ENCODE measurements at regions not wholly inside any gene's neighbourhood (a gene's known extent, or its start where the extent isn't known, plus 50 kb on each side); places are given as distances from the start of the nearest gene placed in this dataset.

DNA sequence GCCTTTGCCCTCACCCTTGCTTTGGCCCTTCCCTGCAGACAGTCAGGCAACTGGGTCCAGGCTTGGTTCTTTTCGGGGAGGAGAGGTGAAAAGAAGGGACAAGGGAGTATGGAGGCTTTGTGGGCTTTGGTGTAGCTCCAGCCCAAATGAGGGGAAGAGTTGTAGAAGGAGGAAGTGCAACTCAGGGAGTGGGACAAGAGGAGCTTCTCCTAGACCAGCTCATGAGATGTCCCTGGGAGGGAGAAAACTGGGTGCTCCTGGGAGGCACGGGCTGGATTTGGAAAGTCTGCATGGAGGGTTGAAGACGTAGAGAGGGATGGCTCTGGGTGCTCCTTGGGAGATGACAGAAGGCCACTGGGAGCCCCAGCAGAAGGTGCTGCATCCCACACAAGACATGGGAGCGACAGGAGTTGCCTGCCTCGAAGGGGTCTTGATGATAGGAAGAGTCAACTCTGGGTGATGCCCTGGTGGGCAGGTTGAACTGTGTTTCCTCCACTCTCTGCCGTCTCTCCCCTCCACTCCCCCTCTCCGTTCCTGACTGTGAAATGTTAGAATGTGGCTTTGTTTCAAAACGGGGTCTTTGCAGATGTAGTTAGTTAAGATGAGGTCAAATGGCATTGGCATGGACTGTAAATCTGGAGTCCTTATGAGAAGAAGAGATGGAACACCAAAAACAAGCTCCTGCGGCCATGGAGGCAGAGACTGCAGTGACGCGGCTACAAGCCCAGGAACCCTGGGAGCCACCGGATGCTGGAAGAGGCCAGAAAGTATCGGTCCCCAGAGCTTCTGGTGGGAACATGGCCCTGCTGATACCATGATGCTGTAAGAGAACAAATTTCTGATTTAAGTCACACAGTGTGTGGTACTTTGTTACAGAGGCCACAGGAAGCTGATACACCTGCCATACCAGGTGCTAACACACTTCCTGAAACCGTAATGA is 298.5 kb downstream of the GLRX3 start:
- no peak for DNase-seq
- Histone ChIP-seq H3K9me3 (peaks cover 0 to 6% (median 0%) of the 10 kb centered on the region in 8 donors), H3K36me3 (no peaks in the 10 kb centered on the region), H3K27ac (no peak overlapping the region), H3K4me3 (no peak overlapping the region), H3K4me1 (no peaks in the 10 kb centered on the region), H3K27me3 (replicated peaks in 1 of 7) (no peaks in the 10 kb centered on the region)
- intact Hi-C loops (cut with DNase I; ENCODE audit: low total_unique reads) = no loop called here
- TF ChIP-seq, protein P1, sequence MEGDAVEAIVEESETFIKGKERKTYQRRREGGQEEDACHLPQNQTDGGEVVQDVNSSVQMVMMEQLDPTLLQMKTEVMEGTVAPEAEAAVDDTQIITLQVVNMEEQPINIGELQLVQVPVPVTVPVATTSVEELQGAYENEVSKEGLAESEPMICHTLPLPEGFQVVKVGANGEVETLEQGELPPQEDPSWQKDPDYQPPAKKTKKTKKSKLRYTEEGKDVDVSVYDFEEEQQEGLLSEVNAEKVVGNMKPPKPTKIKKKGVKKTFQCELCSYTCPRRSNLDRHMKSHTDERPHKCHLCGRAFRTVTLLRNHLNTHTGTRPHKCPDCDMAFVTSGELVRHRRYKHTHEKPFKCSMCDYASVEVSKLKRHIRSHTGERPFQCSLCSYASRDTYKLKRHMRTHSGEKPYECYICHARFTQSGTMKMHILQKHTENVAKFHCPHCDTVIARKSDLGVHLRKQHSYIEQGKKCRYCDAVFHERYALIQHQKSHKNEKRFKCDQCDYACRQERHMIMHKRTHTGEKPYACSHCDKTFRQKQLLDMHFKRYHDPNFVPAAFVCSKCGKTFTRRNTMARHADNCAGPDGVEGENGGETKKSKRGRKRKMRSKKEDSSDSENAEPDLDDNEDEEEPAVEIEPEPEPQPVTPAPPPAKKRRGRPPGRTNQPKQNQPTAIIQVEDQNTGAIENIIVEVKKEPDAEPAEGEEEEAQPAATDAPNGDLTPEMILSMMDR (IDR thresholded peaks at IDR 0.05 in 8 of 11, conservative IDR thresholded peaks at IDR 0.05 in 3 of 11) = no peak
- no peak for TF ChIP-seq POLR2A (IDR thresholded peaks at IDR 0.05)
- TF ChIP-seq POLR2AphosphoS5 (IDR thresholded peaks at IDR 0.05) = no peak
- 76 to 85% (median 78%) methylated on average over 12 to 14 of the region's 14 CpGs for WGBS, 5 donors

DNA sequence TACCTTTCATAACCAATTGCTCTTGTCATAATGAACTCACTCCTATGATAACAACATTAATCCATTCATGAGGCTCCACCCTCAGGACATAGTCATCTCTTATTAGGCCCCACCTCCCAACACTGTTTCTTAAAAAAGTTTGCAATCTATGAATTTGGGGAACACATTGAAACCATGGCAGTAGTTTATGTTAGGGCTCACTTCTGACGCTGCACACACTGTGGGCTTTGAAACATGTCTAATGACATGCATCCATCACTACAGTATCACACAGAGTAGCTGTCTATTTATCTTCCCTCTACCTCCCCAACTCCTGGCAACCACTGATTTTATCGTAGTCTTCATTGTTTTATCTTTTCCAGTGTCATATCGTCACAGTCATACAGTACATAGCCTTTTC is 299.8 kb downstream of the GLRX3 start:
- Histone ChIP-seq H3K36me3 (no peaks in the 10 kb centered on the region), H3K4me3 (no peak overlapping the region), H3K27ac (no peak overlapping the region), H3K27me3 (replicated peaks in 1 of 7) (peaks cover 0 to 2% (median 0%) of the 10 kb centered on the region in 7 donors), H3K4me1 (no peaks in the 10 kb centered on the region), H3K9me3 (peaks cover 0 to 6% (median 0%) of the 10 kb centered on the region in 8 donors)
- intact Hi-C loops (cut with DNase I; ENCODE audit: low total_unique reads) = no loop called here
- 78 to 92% (median 84%) methylated on average over 3 of the region's 3 CpGs for WGBS, 5 donors
- TF ChIP-seq, protein P1 (IDR thresholded peaks at IDR 0.05 in 8 of 11, conservative IDR thresholded peaks at IDR 0.05 in 3 of 11) = no peak
- TF ChIP-seq POLR2AphosphoS5 (IDR thresholded peaks at IDR 0.05) (no peak), POLR2A (IDR thresholded peaks at IDR 0.05) (no peak)
- DNase-seq = no peak

DNA sequence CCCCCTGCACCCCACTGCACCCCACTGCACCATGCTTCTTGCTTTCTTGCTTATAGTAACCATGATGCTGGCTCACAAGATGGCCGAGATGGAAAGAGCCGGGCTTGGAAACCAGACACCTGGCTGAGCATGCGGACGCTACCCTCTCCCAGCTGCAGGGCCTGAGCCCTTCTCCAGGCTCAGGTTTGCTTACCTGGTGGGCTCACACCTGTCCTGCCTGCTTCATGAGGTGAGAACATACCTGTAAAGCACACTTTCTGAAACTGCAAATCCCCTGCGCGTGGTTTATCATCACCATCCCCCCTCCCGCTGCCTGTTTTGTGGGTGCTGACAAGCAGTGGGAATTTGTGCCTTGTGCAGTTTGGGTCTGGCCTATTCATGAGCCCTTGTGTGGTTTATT is 302.7 kb downstream of the GLRX3 start:
- no peaks in the 10 kb centered on the region for H3K36me3 ChIP-seq
- no peaks in the 10 kb centered on the region for H3K4me1 ChIP-seq
- 92 to 95% (median 94%) methylated on average over 7 of the region's 7 CpGs for WGBS, 5 donors
- peaks cover 0 to 4% (median 0%) of the 10 kb centered on the region in 7 donors for H3K27me3 ChIP-seq (replicated peaks in 1 of 7)
- TF ChIP-seq POLR2A (IDR thresholded peaks at IDR 0.05) (no peak), POLR2AphosphoS5 (IDR thresholded peaks at IDR 0.05) (no peak)
- TF ChIP-seq, protein P1 (IDR thresholded peaks at IDR 0.05 in 8 of 11, conservative IDR thresholded peaks at IDR 0.05 in 3 of 11) = no peak
- no peak overlapping the region for H3K27ac ChIP-seq
- H3K9me3 ChIP-seq = peaks cover 0 to 6% (median 0%) of the 10 kb centered on the region in 8 donors
- intact Hi-C loops (cut with DNase I; ENCODE audit: low total_unique reads) = no loop called here
- H3K4me3 ChIP-seq = no peak overlapping the region
- no peak for DNase-seq

DNA sequence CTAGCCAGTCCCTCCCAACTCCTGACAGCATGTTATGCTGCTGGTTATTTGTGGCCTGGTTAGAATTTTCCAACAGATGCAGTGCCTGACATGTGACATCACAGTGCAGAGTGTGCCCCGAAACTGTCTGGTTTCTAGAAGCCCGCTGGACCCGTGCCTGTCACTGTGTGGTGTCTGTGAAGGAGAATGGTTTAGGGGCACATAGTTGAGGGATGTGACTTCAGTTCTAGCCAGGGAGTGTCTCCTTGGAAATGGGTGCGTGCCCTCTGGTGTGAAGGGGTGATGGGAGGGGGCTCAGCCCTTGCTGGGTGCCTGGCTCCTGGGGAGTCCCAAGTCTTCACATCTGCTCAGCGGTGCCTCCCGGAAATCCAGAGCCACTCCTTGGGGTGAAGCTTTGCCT is 303.6 kb downstream of the GLRX3 start:
- Histone ChIP-seq H3K4me3 (no peak overlapping the region), H3K36me3 (no peaks in the 10 kb centered on the region), H3K4me1 (no peaks in the 10 kb centered on the region), H3K9me3 (peaks cover 0 to 1% (median 0%) of the 10 kb centered on the region in 8 donors), H3K27me3 (replicated peaks in 1 of 7) (peaks cover 0 to 4% (median 0%) of the 10 kb centered on the region in 7 donors), H3K27ac (no peak overlapping the region)
- TF ChIP-seq POLR2A (IDR thresholded peaks at IDR 0.05) (no peak), POLR2AphosphoS5 (IDR thresholded peaks at IDR 0.05) (no peak)
- TF ChIP-seq, protein P1 (IDR thresholded peaks at IDR 0.05 in 8 of 11, conservative IDR thresholded peaks at IDR 0.05 in 3 of 11) = no peak
- intact Hi-C loops (cut with DNase I; ENCODE audit: low total_unique reads) = no loop called here
- WGBS, 5 donors = 89 to 94% (median 90%) methylated on average over 6 of the region's 6 CpGs
- DNase-seq = no peak
